DND-41 (cell line): ENCODE measurements at regions not wholly inside any gene's neighbourhood (a gene's known extent, or its start where the extent isn't known, plus 50 kb on each side); places are given as distances from the start of the nearest gene placed in this dataset.

ENCODE experiments used
- EZH2 ChIP-seq: IDR thresholded peaks from 3 replicates; pipeline ENCODE4 v1.6.1; 2012; ENCODE audit warnings: borderline replicate concordance, low read depth, mild to moderate bottlenecking, moderate library complexity, low read length, inconsistent platforms; ENCODE audit not compliant: severe bottlenecking
- TF ChIP-seq, protein P1 (sequence below): IDR thresholded peaks from 2 replicates; pipeline ENCODE4 v1.5.1; 2012; ENCODE audit warnings: borderline replicate concordance, low read length, moderate library complexity, mild to moderate bottlenecking; ENCODE audit not compliant: poor library complexity, severe bottlenecking; ENCODE audit errors: extremely low read depth

DNA sequence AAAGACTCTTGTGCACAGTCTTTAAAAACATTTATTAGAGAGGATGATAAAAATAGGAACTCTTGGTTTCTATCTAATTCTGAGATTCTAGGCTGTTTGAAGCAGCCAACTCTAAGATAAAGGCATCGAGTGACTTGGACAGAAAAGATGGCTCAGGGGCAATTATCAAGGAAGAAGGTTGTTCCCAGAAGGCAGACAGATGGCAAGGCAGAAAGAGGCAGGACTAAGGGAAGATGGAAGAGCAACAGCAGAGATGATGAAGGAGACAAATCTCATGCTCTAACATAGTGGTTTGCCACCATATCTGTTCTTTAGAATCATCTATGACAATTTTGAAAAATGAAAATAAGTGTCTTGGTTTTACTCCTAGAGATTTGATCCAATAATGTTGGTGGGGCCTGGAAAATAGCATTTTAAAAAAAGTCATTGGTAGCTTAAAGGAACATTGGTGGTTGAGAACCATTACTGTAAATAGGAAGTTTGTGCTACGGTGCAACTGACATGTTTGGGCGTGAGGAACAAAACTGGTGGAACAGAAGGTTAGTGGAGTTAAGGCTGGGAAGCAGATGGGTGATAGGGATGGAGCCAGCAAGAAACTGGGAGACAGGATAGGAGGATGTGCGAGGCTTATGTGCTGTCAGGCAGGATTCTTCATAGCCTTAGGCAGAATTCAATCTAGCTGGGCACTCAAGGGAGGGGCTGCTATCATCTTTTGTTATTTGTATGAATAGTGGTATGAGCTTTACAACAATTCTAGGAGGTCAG lies 751.1 kb downstream of the DHX35 start:
- TF ChIP-seq, protein P1, sequence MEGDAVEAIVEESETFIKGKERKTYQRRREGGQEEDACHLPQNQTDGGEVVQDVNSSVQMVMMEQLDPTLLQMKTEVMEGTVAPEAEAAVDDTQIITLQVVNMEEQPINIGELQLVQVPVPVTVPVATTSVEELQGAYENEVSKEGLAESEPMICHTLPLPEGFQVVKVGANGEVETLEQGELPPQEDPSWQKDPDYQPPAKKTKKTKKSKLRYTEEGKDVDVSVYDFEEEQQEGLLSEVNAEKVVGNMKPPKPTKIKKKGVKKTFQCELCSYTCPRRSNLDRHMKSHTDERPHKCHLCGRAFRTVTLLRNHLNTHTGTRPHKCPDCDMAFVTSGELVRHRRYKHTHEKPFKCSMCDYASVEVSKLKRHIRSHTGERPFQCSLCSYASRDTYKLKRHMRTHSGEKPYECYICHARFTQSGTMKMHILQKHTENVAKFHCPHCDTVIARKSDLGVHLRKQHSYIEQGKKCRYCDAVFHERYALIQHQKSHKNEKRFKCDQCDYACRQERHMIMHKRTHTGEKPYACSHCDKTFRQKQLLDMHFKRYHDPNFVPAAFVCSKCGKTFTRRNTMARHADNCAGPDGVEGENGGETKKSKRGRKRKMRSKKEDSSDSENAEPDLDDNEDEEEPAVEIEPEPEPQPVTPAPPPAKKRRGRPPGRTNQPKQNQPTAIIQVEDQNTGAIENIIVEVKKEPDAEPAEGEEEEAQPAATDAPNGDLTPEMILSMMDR = no peak
- TF ChIP-seq EZH2 = no peak
